COLO668 (cell line): ENCODE measurements at regions not wholly inside any gene's neighbourhood (a gene's known extent, or its start where the extent isn't known, plus 50 kb on each side); places are given as distances from the start of the nearest gene placed in this dataset.
"Not testable (repeated sequence)": the region's sequence is repeated elsewhere in the genome, so short reads cannot be mapped to it uniquely, and the experiment has no call there.

Experiments used
- DNase-seq: peaks from one replicate; lab custom pipeline; 2025; ENCODE audit not compliant: unreplicated experiment; lab: John Stamatoyannopoulos, UW

GRCh38 chr10:91080776-91081175, 139.7 kb upstream of the PCGF5 start:
- no peak for DNase-seq

GRCh38 chr10:91082447-91082846, 138.0 kb upstream of the PCGF5 start:
- DNase-seq, result no peak

- DNase-seq, result no peak
These were observed 131.9 kb upstream of the PCGF5 start for GRCh38 chr10:91088300-91089140.

GRCh38 chr10:91090761-91091529, 129.5 kb upstream of the PCGF5 start:
- no peak for DNase-seq

- no peak for DNase-seq
These were observed 128.7 kb upstream of the PCGF5 start for GRCh38 chr10:91091780-91092179.

GRCh38 chr10:91096274-91096673, 124.2 kb upstream of the PCGF5 start:
- DNase-seq, result no peak

GRCh38 chr10:91097313-91097712, 123.2 kb upstream of the PCGF5 start:
- DNase-seq, result no peak

GRCh38 chr10:91098021-91098420, 122.4 kb upstream of the PCGF5 start:
- DNase-seq, result not testable (repeated sequence)

- DNase-seq, result no peak
These were observed 116.9 kb upstream of the PCGF5 start for GRCh38 chr10:91103384-91104192.

GRCh38 chr10:91104193-91105041, 116.0 kb upstream of the PCGF5 start:
- DNase-seq, result no peak

- DNase-seq, result no peak
These were observed 115.2 kb upstream of the PCGF5 start for GRCh38 chr10:91105269-91105668.

GRCh38 chr10:91108820-91109219, 111.6 kb upstream of the PCGF5 start:
- DNase-seq, result no peak

- DNase-seq, result no peak
These were observed 109.4 kb upstream of the PCGF5 start for GRCh38 chr10:91111060-91111459.

GRCh38 chr10:91115618-91116390, 104.7 kb upstream of the PCGF5 start:
- DNase-seq, result no peak

- DNase-seq, result no peak
These were observed 103.0 kb upstream of the PCGF5 start for GRCh38 chr10:91117505-91117904.

GRCh38 chr10:91120348-91120747, 100.1 kb upstream of the PCGF5 start:
- no peak for DNase-seq

- no peak for DNase-seq
These were observed 97.2 kb upstream of the PCGF5 start for GRCh38 chr10:91123261-91123660.

- DNase-seq, result no peak
These were observed 96.4 kb upstream of the PCGF5 start for GRCh38 chr10:91124016-91124415.

- DNase-seq, result no peak
These were observed 94.0 kb upstream of the PCGF5 start for GRCh38 chr10:91126471-91126870.
